Thoracic aorta (tissue), 2 donors: ENCODE measurements at regions not wholly inside any gene's neighbourhood (a gene's known extent, or its start where the extent isn't known, plus 50 kb on each side); places are given as distances from the start of the nearest gene placed in this dataset.

Experiments
- ATAC-seq: fragments of 150-250 bp; one replicate; pipeline ENCODE4 v1.8.0; 2017; ENCODE audit warnings: low read depth; ENCODE audit not compliant: insufficient number of reproducible peaks, low FRiP score
- DNase-seq: peaks from one replicate; pipeline ENCODE4 v3.0.0-alpha.2; 2020; ENCODE audit warnings: low spot score
- H3K27ac ChIP-seq, 2 donors: fragments of 200-600 bp; sonication (generic); 1 replicate in 1 of 2; 2 replicates in 1 of 2; pipeline ENCODE4 v1.5.1; 2016; ENCODE audit warnings: mild to moderate bottlenecking in 2 of 2, moderate library complexity in 2 of 2
- H3K27me3 ChIP-seq: fragments of 200-600 bp; sonication (generic); replicated peaks from 2 replicates; pipeline ENCODE4 v1.6.0; 2016; ENCODE audit warnings: mild to moderate bottlenecking; ENCODE audit not compliant: insufficient read depth
- H3K36me3 ChIP-seq: fragments of 200-600 bp; sonication (generic); one replicate; pipeline ENCODE4 v1.5.1; 2016
- H3K4me1 ChIP-seq, 2 donors: fragments of 200-600 bp; sonication (generic); 1 replicate in 1 of 2; 2 replicates in 1 of 2; pipeline versions ENCODE4 v1.5.1 to v1.6.0; 2016; ENCODE audit warnings: low read depth in 2 of 2, mild to moderate bottlenecking in 1 of 2; ENCODE audit not compliant: control insufficient read depth in 1 of 2
- H3K4me3 ChIP-seq: fragments of 200-600 bp; sonication (generic); 2 replicates; pipeline ENCODE4 v1.5.1; 2016; ENCODE audit warnings: mild to moderate bottlenecking
- H3K9me3 ChIP-seq: fragments of 200-600 bp; sonication (generic); 2 replicates; pipeline ENCODE4 v1.5.1; 2016
- TF ChIP-seq, protein P1 (sequence below): fragments of 200-600 bp; sonication (generic); IDR thresholded peaks from one replicate; pipeline ENCODE4 v1.5.1; 2019; ENCODE audit warnings: antibody characterized with exemption

GRCh38 chr5:61775901-61776300, 443.8 kb downstream of the ZSWIM6 start:
- DNase-seq (no peak), ATAC-seq (no peak)
- H3K4me3 ChIP-seq: no peak overlapping the region
- TF ChIP-seq, protein P1, sequence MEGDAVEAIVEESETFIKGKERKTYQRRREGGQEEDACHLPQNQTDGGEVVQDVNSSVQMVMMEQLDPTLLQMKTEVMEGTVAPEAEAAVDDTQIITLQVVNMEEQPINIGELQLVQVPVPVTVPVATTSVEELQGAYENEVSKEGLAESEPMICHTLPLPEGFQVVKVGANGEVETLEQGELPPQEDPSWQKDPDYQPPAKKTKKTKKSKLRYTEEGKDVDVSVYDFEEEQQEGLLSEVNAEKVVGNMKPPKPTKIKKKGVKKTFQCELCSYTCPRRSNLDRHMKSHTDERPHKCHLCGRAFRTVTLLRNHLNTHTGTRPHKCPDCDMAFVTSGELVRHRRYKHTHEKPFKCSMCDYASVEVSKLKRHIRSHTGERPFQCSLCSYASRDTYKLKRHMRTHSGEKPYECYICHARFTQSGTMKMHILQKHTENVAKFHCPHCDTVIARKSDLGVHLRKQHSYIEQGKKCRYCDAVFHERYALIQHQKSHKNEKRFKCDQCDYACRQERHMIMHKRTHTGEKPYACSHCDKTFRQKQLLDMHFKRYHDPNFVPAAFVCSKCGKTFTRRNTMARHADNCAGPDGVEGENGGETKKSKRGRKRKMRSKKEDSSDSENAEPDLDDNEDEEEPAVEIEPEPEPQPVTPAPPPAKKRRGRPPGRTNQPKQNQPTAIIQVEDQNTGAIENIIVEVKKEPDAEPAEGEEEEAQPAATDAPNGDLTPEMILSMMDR: no peak
- H3K9me3 ChIP-seq: no peaks in the 10 kb centered on the region
- no peaks in the 10 kb centered on the region for H3K36me3 ChIP-seq
- H3K27me3 ChIP-seq: no peaks in the 10 kb centered on the region
- no peaks in the 10 kb centered on the region for H3K4me1 ChIP-seq
- H3K27ac ChIP-seq: no peak overlapping the region

- ATAC-seq: no peak
- Histone ChIP-seq H3K27me3 (no peaks in the 10 kb centered on the region), H3K4me1 (no peaks in the 10 kb centered on the region), H3K27ac (no peak overlapping the region), H3K9me3 (no peaks in the 10 kb centered on the region), H3K4me3 (no peak overlapping the region), H3K36me3 (no peaks in the 10 kb centered on the region)
- no peak for DNase-seq
- TF ChIP-seq, protein P1: no peak
Measured at GRCh38 chr5:61777292-61777691, 445.2 kb downstream of the ZSWIM6 start.

GRCh38 chr5:61779743-61780142, 447.7 kb downstream of the ZSWIM6 start:
- Histone ChIP-seq H3K27me3 (no peaks in the 10 kb centered on the region), H3K27ac (no peak overlapping the region), H3K4me3 (no peak overlapping the region), H3K9me3 (no peaks in the 10 kb centered on the region), H3K4me1 (no peaks in the 10 kb centered on the region), H3K36me3 (no peaks in the 10 kb centered on the region)
- TF ChIP-seq, protein P1: no peak
- ATAC-seq: no peak
- DNase-seq: no peak

DNA sequence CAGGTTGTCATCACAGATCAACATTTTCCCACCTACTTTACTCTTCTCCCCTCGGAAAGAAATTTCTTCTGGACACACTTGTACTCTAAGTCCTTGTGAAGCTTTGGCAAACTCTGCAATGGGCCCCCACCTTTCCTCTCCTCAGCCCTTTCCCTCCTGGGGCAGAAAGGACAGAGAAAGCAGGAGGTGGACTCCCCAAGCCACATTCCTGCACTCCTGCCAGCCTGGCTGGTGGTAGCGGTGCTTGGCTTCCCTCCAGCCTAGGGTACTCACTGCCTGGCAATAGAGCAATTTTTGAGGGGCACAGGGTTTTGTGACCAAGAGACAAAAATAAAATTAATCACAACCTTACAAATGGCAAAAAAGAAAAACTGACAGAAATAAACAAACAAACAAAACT, 451.4 kb downstream of the ZSWIM6 start:
- no peak for ATAC-seq

DNA sequence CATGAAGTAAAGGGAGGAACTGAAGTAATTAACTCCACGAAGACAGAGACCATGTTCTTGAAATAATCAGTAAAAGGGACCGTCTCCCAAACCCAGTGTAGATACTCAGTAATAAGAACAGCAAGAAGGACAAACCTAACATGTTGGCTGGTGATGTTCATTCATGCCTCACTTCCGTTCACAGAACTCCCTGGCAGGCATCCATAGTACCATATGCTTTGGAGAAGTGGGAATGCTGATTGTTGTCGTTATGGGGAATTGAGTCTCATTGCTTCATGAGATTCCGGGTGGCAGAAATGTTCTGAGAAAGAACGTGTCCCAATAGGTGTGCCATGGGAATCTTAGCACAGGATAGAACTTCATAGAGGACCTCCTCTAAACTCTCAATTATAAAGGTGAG, 452.3 kb downstream of the ZSWIM6 start:
- Histone ChIP-seq H3K36me3 (no peaks in the 10 kb centered on the region), H3K9me3 (no peaks in the 10 kb centered on the region), H3K4me1 (no peaks in the 10 kb centered on the region), H3K4me3 (no peak overlapping the region), H3K27ac (no peak overlapping the region), H3K27me3 (no peaks in the 10 kb centered on the region)
- TF ChIP-seq, protein P1: no peak
- ATAC-seq (no peak), DNase-seq (no peak)

More for the DNA sequence above, 451.4 kb downstream of the ZSWIM6 start:
- Histone ChIP-seq H3K27ac (no peak overlapping the region), H3K9me3 (no peaks in the 10 kb centered on the region), H3K27me3 (no peaks in the 10 kb centered on the region), H3K4me1 (no peaks in the 10 kb centered on the region), H3K4me3 (no peak overlapping the region), H3K36me3 (no peaks in the 10 kb centered on the region)
- DNase-seq: no peak
- TF ChIP-seq, protein P1: no peak
